ENCODE measurements at regions not wholly inside any gene's neighbourhood (a gene's known extent, or its start where the extent isn't known, plus 50 kb on each side); places are given as distances from the start of the nearest gene placed in this dataset.
"Not testable (repeated sequence)": the region's sequence is repeated elsewhere in the genome, so short reads cannot be mapped to it uniquely, and the experiment has no call there.

DNA sequence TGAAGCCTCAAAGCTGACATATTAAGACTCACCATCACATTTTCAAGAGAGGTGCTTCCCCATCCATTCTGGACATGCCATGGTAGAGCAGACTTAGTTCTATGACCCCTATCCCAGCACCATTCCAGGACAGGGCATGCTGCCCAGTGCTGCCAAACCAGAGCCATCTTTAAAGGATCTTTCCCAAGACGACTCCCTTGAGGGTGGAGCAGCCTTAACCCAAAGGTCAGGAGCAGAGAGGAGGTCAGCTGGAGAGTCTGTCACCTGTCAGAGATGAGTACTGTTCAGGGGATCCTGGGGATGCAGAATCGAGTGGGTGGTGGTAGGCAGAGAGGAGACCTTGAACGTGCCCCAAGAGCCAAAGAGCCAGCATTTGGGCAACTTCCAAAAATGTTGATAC, 459.8 kb downstream of the STK39 start:
- Histone ChIP-seq H3K27ac (no peak overlapping the region), H3K4me3 (no peak overlapping the region), H3K36me3 (no peaks in the 10 kb centered on the region), H3K9me3 (no peaks in the 10 kb centered on the region), H3K4me1 (no peaks in the 10 kb centered on the region), H3K27me3 (no peaks in the 10 kb centered on the region), H3K9ac (ENCODE audit: low read depth in 2 of 2, low read length in 2 of 2) (no peak overlapping the region)
- TF ChIP-seq, protein P1, sequence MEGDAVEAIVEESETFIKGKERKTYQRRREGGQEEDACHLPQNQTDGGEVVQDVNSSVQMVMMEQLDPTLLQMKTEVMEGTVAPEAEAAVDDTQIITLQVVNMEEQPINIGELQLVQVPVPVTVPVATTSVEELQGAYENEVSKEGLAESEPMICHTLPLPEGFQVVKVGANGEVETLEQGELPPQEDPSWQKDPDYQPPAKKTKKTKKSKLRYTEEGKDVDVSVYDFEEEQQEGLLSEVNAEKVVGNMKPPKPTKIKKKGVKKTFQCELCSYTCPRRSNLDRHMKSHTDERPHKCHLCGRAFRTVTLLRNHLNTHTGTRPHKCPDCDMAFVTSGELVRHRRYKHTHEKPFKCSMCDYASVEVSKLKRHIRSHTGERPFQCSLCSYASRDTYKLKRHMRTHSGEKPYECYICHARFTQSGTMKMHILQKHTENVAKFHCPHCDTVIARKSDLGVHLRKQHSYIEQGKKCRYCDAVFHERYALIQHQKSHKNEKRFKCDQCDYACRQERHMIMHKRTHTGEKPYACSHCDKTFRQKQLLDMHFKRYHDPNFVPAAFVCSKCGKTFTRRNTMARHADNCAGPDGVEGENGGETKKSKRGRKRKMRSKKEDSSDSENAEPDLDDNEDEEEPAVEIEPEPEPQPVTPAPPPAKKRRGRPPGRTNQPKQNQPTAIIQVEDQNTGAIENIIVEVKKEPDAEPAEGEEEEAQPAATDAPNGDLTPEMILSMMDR (IDR thresholded peaks at IDR 0.05), result no peak
- intact Hi-C loops (cut with DNase I), result no loop called here
- no peak for DNase-seq

DNA sequence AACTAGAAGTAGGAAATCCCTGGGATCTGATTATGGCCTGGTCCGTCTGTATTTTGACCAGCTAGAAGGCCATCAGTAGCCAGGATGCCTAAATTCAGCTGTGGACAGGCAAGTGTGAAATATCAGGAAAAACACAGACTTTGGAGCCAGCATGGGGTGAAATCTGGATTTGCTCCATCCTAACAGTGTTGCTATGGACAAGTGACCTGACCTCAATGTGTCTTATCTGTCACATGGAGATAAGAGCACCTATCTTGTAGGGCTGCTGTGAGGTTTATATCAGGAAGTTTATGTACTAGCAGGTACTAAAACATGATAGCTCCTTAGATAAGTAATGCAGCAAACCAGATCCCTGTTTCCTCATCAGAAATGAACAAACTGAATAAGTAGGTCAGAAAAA, 460.4 kb downstream of the STK39 start:
- intact Hi-C loops (cut with DNase I), result no loop called here
- TF ChIP-seq, protein P1 (IDR thresholded peaks at IDR 0.05), result no peak
- Histone ChIP-seq H3K27me3 (no peaks in the 10 kb centered on the region), H3K9ac (ENCODE audit: low read depth in 2 of 2, low read length in 2 of 2) (no peak overlapping the region), H3K4me3 (no peak overlapping the region), H3K9me3 (no peaks in the 10 kb centered on the region), H3K4me1 (no peaks in the 10 kb centered on the region), H3K36me3 (no peaks in the 10 kb centered on the region), H3K27ac (no peak overlapping the region)
- peak; percentile 27 for DNase-seq

DNA sequence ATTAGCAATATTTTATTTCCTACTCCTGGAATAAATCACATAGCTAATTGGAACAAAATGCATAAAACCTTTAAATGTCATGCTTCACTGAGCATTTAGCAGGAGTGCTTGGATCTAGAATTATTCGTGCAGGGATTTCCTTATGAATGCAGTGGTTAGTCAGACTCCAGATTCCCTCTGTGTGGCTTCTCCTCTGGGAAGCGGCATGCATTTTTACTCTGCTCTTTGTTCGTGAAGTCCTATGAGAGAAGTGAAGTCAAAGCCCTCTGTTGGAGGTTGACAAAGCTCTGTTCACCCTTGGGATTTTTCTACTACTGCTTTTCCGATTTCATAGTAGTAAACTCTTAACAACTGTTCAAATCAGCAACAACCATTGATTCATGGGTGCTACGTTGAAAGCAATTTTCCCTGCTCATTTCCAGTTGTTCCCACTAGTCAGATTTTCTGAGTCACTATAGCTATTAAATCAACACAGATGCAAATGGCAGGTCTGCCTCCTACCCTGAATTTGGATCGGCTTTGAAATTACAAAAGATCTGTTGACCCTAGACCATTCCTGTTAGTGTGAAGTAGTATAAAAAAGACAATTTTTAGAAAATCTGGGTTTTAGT, 461.7 kb downstream of the STK39 start:
- intact Hi-C loops (cut with DNase I), result no loop called here
- H3K27ac ChIP-seq, result no peak overlapping the region
- no peak overlapping the region for H3K4me3 ChIP-seq
- no peaks in the 10 kb centered on the region for H3K4me1 ChIP-seq
- no peak for DNase-seq
- no peaks in the 10 kb centered on the region for H3K9me3 ChIP-seq
- no peaks in the 10 kb centered on the region for H3K36me3 ChIP-seq
- no peaks in the 10 kb centered on the region for H3K27me3 ChIP-seq
- H3K9ac ChIP-seq (ENCODE audit: low read depth in 2 of 2, low read length in 2 of 2), result no peak overlapping the region
- TF ChIP-seq, protein P1 (IDR thresholded peaks at IDR 0.05), result no peak

DNA sequence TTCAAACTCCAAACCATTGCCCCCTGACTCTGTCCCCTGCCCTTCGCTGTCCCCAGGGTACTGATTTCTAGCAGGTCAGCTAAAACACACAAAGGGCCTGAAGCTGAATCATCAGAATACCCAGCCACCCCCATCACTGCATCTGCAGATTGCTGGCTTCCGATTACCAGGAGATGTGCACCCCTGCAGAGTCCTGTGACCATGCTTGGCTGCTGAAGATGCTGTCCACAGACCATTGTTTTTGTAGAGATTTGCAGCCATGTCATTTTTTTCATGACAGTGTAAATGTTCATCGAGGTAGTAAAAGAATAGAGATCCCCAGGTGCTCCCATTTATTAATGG, 463.3 kb downstream of the STK39 start:
- intact Hi-C loops (cut with DNase I), result no loop called here
- DNase-seq, result no peak
- H3K27ac ChIP-seq, result no peak overlapping the region

DNA sequence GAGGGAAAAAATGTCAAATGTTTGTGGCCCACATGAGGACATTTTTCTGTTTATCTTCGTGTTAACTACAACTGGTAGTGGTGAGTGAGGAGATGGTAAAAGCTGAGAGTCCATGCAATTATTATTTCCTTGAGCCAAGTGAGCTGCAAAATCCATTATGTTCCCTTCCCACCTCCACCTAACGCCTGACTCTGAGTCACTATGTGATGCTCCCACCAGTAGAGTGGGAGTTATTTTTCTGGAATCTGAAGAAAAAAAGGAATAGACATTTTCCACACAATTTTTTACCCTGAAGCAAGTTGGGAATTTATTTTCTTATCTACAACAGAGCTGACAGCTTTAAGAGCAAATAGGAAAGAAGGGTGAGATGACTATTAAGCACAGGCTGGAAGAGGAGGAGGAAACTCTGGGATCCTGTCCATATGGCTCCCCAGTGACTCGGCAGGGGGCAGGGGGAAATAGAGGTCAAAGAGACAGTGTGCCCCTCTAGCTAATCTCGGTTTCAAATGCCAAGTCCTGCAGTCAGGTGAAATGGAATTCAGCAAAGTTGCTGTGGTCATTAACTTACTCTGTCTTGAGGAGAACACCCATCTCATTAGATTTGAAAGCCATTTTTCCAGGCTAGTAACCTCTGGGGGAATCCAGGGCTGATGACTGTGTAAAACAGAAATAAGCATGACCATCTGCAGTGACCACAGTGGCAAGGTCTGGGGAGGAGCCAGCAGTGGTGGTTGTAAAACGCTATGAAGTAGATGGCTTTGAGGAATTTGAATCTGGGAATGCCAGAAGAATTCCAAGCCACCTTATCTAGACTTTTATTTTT, 463.9 kb downstream of the STK39 start:
- Histone ChIP-seq H3K27ac (no peak overlapping the region), H3K4me3 (no peak overlapping the region), H3K9me3 (no peaks in the 10 kb centered on the region), H3K4me1 (no peaks in the 10 kb centered on the region), H3K27me3 (no peaks in the 10 kb centered on the region), H3K9ac (ENCODE audit: low read depth in 2 of 2, low read length in 2 of 2) (no peak overlapping the region), H3K36me3 (no peaks in the 10 kb centered on the region)
- intact Hi-C loops (cut with DNase I), result no loop called here
- DNase-seq, result no peak
- TF ChIP-seq, protein P1 (IDR thresholded peaks at IDR 0.05), result no peak

More for the DNA sequence above, 463.3 kb downstream of the STK39 start:
- Histone ChIP-seq H3K4me1 (no peaks in the 10 kb centered on the region), H3K4me3 (no peak overlapping the region), H3K36me3 (no peaks in the 10 kb centered on the region), H3K9me3 (no peaks in the 10 kb centered on the region), H3K9ac (ENCODE audit: low read depth in 2 of 2, low read length in 2 of 2) (no peak overlapping the region), H3K27me3 (no peaks in the 10 kb centered on the region)
- TF ChIP-seq, protein P1 (IDR thresholded peaks at IDR 0.05), result no peak

DNA sequence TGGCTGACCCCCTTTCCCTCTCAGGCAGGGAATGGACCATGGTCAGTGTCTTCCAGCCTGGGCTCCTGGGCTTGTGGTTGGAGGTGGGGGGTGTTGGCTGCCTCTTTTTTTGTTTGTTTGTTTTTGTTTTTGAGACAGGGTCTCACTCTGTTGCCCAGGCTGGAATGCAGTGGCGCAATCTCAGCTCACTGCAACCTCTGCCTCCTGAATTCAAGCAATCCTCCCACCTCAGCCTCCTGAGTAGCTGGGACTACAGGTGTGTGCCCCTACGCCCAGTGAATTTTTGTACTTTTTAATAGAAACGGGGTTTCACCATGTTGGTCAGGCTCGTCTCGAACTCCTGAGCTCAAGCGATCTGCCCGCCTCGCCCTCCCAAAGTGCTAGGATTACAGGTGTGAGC, 465.8 kb downstream of the STK39 start:
- H3K27me3 ChIP-seq; H3K36me3 ChIP-seq; H3K4me3 ChIP-seq; DNase-seq; H3K4me1 ChIP-seq; H3K27ac ChIP-seq; intact Hi-C loops (cut with DNase I); H3K9me3 ChIP-seq; H3K9ac ChIP-seq (ENCODE audit: low read depth in 2 of 2, low read length in 2 of 2): not testable (repeated sequence)
